ENCODE measurements at regions not wholly inside any gene's neighbourhood (a gene's known extent, or its start where the extent isn't known, plus 50 kb on each side); places are given as distances from the start of the nearest gene placed in this dataset.
"Not testable (repeated sequence)": the region's sequence is repeated elsewhere in the genome, so short reads cannot be mapped to it uniquely, and the experiment has no call there.

DNA sequence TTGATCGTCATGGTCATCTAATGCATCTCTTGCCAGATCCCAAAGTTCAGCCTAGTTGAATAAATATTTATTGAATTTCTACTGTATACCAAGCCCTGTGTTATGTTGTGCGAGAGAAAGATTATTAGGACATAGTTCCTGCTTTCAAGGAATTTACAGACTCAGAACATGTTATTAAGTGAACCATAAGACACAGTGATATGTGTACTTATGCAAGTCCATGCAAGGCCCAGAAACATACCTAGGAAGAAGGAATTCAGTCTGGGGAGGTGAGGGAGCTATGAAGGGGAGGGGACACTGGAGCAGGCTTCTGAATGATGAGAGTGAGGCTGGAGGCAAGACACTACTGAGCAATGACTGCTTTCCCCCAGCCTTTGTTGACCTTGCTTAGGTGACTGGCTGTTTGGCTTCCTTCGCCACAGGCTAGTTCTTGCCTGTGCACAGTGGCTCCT, 81.4 kb downstream of the ACAA2 start:
- Histone ChIP-seq H3K36me3 (ENCODE audit: insufficient read depth, low read length) (no peaks in the 10 kb centered on the region), H3K4me1 (ENCODE audit: control insufficient read depth, insufficient read depth, low read length) (peaks cover 11% of the 10 kb centered on the region), H3K4me3 (ENCODE audit: low read length) (no peak overlapping the region), H3K9ac (ENCODE audit: low read depth, low read length) (no peak overlapping the region), H3K4me2 (ENCODE audit: low read length) (no peak overlapping the region), H3K9me3 (replicated peaks; ENCODE audit: low read length) (no peaks in the 10 kb centered on the region), H3K27me3 (ENCODE audit: control insufficient read depth, insufficient read depth, low read length) (peaks cover 8% of the 10 kb centered on the region)

DNA sequence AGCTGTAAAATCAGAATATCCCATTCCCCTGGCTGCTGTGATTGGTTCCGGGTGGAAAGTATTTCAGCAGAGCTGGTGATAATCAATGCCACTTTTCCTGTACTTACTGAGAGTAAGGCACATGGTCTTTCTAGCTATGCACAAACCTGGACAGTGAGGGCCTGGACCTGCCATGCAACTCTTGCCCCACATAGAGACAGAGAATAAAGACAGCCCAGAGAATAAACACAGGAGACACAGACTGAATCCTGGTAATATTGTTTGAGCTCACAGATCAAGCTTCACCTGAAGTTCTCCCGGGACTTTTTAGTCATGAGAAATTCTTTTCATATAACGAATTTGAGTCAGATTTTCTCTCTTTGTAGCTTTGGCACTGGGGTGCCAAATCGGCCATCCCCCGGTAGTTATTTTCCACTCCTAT, 81.9 kb downstream of the ACAA2 start:
- no peaks in the 10 kb centered on the region for H3K36me3 ChIP-seq (ENCODE audit: insufficient read depth, low read length)
- H3K9ac ChIP-seq (ENCODE audit: low read depth, low read length), result no peak overlapping the region
- H3K4me3 ChIP-seq (ENCODE audit: low read length), result no peak overlapping the region
- H3K27me3 ChIP-seq (ENCODE audit: control insufficient read depth, insufficient read depth, low read length), result peaks cover 8% of the 10 kb centered on the region
- H3K4me1 ChIP-seq (ENCODE audit: control insufficient read depth, insufficient read depth, low read length), result peaks cover 15% of the 10 kb centered on the region
- no peak overlapping the region for H3K4me2 ChIP-seq (ENCODE audit: low read length)
- H3K9me3 ChIP-seq (replicated peaks; ENCODE audit: low read length), result no peaks in the 10 kb centered on the region

DNA sequence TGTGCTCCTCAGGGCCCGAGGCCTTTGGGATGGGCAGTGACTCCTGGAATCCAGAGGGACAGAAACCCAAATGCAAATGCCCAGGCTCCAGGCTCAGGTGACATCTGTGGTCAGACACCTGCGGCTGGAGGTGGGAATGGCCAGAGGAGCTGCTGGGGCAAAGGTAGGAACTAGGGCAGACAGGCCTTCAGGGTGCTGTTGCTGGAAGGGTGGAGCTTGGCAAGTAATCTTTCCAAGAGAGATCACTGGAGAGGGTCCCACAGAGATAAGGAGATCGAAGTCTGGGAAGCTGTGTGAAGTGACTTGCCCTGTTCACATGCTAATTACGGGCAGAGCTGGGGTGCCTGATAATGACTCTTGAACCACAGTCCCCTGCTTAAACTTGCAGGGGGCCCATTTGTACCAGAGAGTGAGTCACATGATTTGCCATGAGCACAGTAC, 82.4 kb downstream of the ACAA2 start:
- H3K4me3 ChIP-seq (ENCODE audit: low read length), result no peak overlapping the region

DNA sequence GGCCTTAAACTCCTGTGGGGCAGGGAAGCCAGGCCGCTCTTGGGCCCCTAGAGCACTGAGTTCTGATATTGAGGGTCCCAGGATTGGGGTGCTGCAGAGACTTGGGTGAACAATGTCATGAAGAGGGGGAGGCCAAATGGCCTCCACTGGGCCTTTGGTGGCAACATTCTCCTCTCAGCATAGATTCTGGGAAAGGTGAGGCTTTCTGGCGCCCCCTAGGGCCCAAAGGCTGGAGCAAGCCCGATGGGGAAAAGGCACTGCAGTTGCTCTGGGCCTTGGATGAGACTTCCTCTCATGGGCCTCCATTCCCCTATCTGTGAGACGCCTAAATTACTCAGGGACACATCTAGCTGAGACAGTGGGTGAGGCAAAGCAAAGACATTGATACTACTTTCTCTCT, 84.8 kb downstream of the ACAA2 start:
- Histone ChIP-seq H3K4me3 (ENCODE audit: low read length) (no peak overlapping the region), H3K4me1 (ENCODE audit: control insufficient read depth, insufficient read depth, low read length) (peaks cover 23% of the 10 kb centered on the region), H3K9ac (ENCODE audit: low read depth, low read length) (no peak overlapping the region), H3K36me3 (ENCODE audit: insufficient read depth, low read length) (no peaks in the 10 kb centered on the region), H3K27me3 (ENCODE audit: control insufficient read depth, insufficient read depth, low read length) (no peaks in the 10 kb centered on the region), H3K4me2 (ENCODE audit: low read length) (no peak overlapping the region), H3K9me3 (replicated peaks; ENCODE audit: low read length) (no peaks in the 10 kb centered on the region)

More for the DNA sequence above, 82.4 kb downstream of the ACAA2 start:
- Histone ChIP-seq H3K9me3 (replicated peaks; ENCODE audit: low read length) (no peaks in the 10 kb centered on the region), H3K4me2 (ENCODE audit: low read length) (no peak overlapping the region), H3K9ac (ENCODE audit: low read depth, low read length) (no peak overlapping the region), H3K27me3 (ENCODE audit: control insufficient read depth, insufficient read depth, low read length) (peaks cover 7% of the 10 kb centered on the region), H3K4me1 (ENCODE audit: control insufficient read depth, insufficient read depth, low read length) (peaks cover 20% of the 10 kb centered on the region), H3K36me3 (ENCODE audit: insufficient read depth, low read length) (no peaks in the 10 kb centered on the region)

DNA sequence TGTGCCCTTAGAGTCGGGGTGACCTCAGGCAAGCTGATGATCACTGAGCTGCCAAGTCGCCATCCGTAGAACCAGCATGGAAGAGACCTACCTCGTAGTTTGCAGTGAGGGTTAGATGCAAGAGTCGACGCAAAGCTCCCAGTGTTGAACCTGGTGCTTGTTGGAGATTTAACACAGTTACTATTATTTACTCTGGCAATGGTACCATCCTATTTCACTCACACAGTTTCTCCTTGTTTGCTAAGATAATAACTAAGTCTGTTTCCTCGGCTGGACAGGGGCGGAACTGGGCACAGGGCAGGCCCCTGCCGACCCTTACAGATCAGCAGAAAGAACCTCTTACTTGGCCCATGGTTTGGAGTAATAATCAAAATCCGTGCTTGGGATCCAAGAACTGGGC, 85.5 kb downstream of the ACAA2 start:
- no peak overlapping the region for H3K4me3 ChIP-seq (ENCODE audit: low read length)
- no peaks in the 10 kb centered on the region for H3K36me3 ChIP-seq (ENCODE audit: insufficient read depth, low read length)

DNA sequence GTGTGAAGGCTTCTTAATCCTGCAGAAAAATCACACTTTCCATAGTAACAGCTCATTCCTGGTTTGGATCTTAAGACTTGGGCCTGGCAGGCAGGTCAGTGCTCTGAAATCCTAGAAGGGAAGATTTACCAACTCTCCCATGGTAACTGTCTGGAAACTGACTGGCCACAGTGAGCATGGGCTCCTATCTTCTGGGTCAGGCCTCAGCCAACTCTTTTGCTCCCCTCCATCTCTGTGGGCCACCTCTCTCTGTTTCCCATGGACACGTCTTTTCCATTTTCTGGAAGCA, 86.7 kb downstream of the ACAA2 start:
- H3K9ac ChIP-seq (ENCODE audit: low read depth, low read length), result peak overlapping the region; percentile 51
- no peaks in the 10 kb centered on the region for H3K9me3 ChIP-seq (replicated peaks; ENCODE audit: low read length)
- H3K36me3 ChIP-seq (ENCODE audit: insufficient read depth, low read length), result no peaks in the 10 kb centered on the region
- peak overlapping the region; percentile 9 for H3K4me3 ChIP-seq (ENCODE audit: low read length)
- H3K4me2 ChIP-seq (ENCODE audit: low read length), result peak overlapping the region; percentile 56
- peaks cover 19% of the 10 kb centered on the region for H3K4me1 ChIP-seq (ENCODE audit: control insufficient read depth, insufficient read depth, low read length)
- H3K27me3 ChIP-seq (ENCODE audit: control insufficient read depth, insufficient read depth, low read length), result no peaks in the 10 kb centered on the region

More for the DNA sequence above, 85.5 kb downstream of the ACAA2 start:
- H3K4me1 ChIP-seq (ENCODE audit: control insufficient read depth, insufficient read depth, low read length), result peaks cover 19% of the 10 kb centered on the region
- no peak overlapping the region for H3K4me2 ChIP-seq (ENCODE audit: low read length)
- H3K27me3 ChIP-seq (ENCODE audit: control insufficient read depth, insufficient read depth, low read length), result no peaks in the 10 kb centered on the region
- no peaks in the 10 kb centered on the region for H3K9me3 ChIP-seq (replicated peaks; ENCODE audit: low read length)
- no peak overlapping the region for H3K9ac ChIP-seq (ENCODE audit: low read depth, low read length)

DNA sequence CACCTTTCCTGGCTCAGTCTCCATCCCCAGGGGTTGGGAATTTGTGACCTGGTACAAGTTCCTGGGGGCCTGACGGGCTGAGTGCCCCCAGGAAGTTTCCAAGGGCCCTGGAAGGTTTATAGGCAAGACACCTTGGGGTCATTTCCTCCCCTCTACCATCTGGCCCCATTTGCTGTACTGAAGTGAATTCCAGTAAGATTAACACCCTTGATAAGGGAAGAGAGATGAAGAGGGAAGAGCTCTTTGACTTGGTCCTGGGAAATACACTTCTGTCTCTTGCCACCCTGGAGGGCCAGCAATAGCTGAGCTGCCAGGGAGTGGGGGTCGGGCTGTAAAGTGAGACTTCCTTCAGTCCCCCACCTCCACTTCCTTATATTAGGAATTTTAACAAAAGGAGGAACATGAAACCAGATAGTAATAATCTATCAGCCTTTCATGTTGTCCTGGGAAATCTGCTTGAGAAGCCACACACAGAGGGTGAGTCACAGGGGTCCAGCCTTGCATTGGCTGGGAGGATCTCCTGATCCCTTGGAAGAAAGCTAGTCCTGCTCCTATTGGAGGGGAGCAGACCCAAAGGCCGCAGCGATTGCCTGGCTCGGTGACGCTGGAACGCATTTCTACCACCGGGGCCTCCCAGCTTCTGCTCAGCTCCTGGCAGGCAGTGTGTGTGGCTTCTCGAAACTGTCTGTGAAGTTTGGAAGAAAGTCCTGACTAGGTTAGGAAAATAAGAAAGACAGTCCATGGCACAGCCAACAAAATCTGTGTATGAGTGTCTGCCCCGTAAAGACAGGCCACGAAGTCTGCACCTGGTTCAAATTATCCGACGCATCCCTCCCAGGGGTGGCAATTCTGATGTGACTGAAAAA, 87.3 kb downstream of the ACAA2 start:
- H3K4me1 ChIP-seq (ENCODE audit: control insufficient read depth, insufficient read depth, low read length), result peaks cover 19% of the 10 kb centered on the region
- H3K9ac ChIP-seq (ENCODE audit: low read depth, low read length), result peak overlapping the region; percentile 51
- no peaks in the 10 kb centered on the region for H3K36me3 ChIP-seq (ENCODE audit: insufficient read depth, low read length)
- H3K4me3 ChIP-seq (ENCODE audit: low read length), result peak overlapping the region; percentile 9
- H3K27me3 ChIP-seq (ENCODE audit: control insufficient read depth, insufficient read depth, low read length), result no peaks in the 10 kb centered on the region
- no peaks in the 10 kb centered on the region for H3K9me3 ChIP-seq (replicated peaks; ENCODE audit: low read length)
- peak overlapping the region; percentile 56 for H3K4me2 ChIP-seq (ENCODE audit: low read length)

DNA sequence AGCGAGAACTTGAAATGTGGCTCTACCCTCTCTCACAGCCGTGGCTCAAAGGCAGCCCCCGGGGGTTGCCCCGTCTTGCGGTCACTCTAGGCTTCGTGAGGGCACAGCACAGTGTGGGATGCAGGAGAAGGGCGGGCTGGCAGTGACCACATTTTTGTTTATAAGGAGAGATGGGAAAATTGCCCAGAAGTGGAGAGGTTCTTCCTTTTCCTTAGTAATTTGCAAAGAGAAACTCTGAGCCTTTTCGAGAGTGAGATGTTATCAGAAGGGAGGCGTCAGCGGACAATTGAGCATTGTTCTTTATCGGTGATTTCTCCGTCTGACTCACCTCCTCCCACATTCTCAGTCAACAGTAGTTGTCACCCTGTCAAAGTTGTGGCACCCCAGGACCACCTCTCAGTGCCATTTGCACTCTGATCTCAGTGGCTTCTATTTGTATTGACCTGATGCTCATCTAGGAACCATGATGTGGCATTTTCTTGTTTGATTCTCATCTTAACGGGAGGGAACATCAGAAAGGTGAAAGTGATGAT, 89.6 kb downstream of the ACAA2 start:
- H3K9ac ChIP-seq (ENCODE audit: low read depth, low read length), result no peak overlapping the region
- no peak overlapping the region for H3K4me3 ChIP-seq (ENCODE audit: low read length)
- no peaks in the 10 kb centered on the region for H3K36me3 ChIP-seq (ENCODE audit: insufficient read depth, low read length)
- H3K27me3 ChIP-seq (ENCODE audit: control insufficient read depth, insufficient read depth, low read length), result no peaks in the 10 kb centered on the region
- H3K4me2 ChIP-seq (ENCODE audit: low read length), result no peak overlapping the region
- peaks cover 12% of the 10 kb centered on the region for H3K4me1 ChIP-seq (ENCODE audit: control insufficient read depth, insufficient read depth, low read length)
- H3K9me3 ChIP-seq (replicated peaks; ENCODE audit: low read length), result no peaks in the 10 kb centered on the region

DNA sequence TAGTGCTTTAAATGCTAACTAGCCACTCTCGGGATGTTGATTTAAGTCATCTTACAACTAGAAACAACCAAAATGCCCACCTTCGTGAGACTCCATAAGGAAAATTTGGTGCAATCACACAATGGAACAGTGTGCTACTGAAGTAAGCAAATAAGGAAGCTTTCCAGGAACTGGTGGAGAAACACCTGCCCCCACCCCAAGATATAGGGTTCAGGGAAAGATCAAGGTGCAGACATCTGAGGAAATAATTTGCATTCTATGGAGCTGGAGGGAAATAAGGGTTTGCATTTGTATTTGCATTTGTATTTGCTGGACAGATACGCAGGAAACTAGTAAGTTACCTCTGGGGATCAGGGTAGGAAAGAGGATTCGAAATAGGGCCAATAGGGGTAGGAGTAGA, 90.9 kb downstream of the ACAA2 start:
- H3K9me3 ChIP-seq (replicated peaks; ENCODE audit: low read length), result no peaks in the 10 kb centered on the region
- no peak overlapping the region for H3K4me3 ChIP-seq (ENCODE audit: low read length)
- no peak overlapping the region for H3K4me2 ChIP-seq (ENCODE audit: low read length)
- H3K27me3 ChIP-seq (ENCODE audit: control insufficient read depth, insufficient read depth, low read length), result no peaks in the 10 kb centered on the region
- H3K4me1 ChIP-seq (ENCODE audit: control insufficient read depth, insufficient read depth, low read length), result peaks cover 12% of the 10 kb centered on the region
- no peak overlapping the region for H3K9ac ChIP-seq (ENCODE audit: low read depth, low read length)
- H3K36me3 ChIP-seq (ENCODE audit: insufficient read depth, low read length), result no peaks in the 10 kb centered on the region

DNA sequence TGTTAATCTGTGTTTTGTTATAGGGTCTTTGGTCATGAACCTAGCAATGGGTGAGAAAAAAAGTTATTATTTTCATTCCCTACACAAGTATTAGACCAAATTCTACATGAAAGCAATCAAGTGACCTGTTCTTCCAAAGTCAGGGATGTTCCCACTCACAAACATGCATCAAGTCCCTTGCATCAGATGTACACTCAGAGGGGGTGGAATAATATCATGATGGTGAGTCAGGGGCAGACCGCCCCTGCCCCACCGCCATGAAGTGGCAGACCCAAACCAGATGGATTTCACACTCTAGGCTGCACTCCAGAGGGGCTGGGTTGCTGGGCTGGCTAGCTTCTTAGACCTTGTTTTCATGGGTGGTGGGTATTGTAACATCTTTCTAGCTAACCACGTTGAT, 91.4 kb downstream of the ACAA2 start:
- H3K27me3 ChIP-seq (ENCODE audit: control insufficient read depth, insufficient read depth, low read length), result no peaks in the 10 kb centered on the region
- no peaks in the 10 kb centered on the region for H3K9me3 ChIP-seq (replicated peaks; ENCODE audit: low read length)
- peaks cover 12% of the 10 kb centered on the region for H3K4me1 ChIP-seq (ENCODE audit: control insufficient read depth, insufficient read depth, low read length)
- H3K4me2 ChIP-seq (ENCODE audit: low read length), result no peak overlapping the region
- no peak overlapping the region for H3K9ac ChIP-seq (ENCODE audit: low read depth, low read length)
- H3K4me3 ChIP-seq (ENCODE audit: low read length), result no peak overlapping the region
- no peaks in the 10 kb centered on the region for H3K36me3 ChIP-seq (ENCODE audit: insufficient read depth, low read length)

DNA sequence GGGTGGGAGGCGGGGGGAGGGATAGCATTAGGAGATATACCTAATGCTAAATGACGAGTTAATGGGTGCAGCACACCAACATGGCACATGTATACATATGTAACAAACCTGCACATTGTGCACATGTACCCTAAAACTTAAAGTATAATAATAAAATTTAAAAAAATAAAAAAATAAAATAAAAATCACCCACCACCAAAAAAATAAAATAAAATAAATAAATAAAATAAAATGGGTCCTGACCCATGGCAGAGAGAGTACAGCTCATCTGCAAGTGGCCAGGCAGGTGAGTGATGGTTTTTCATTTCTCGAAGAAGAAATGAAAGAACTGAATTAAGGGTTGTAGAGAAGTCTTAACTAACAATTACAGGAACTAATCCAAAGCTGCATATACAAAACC, 92.4 kb downstream of the ACAA2 start:
- H3K4me1 ChIP-seq (ENCODE audit: control insufficient read depth, insufficient read depth, low read length); H3K27me3 ChIP-seq (ENCODE audit: control insufficient read depth, insufficient read depth, low read length); H3K36me3 ChIP-seq (ENCODE audit: insufficient read depth, low read length); H3K4me2 ChIP-seq (ENCODE audit: low read length); H3K9me3 ChIP-seq (replicated peaks; ENCODE audit: low read length); H3K4me3 ChIP-seq (ENCODE audit: low read length); H3K9ac ChIP-seq (ENCODE audit: low read depth, low read length): not testable (repeated sequence)

DNA sequence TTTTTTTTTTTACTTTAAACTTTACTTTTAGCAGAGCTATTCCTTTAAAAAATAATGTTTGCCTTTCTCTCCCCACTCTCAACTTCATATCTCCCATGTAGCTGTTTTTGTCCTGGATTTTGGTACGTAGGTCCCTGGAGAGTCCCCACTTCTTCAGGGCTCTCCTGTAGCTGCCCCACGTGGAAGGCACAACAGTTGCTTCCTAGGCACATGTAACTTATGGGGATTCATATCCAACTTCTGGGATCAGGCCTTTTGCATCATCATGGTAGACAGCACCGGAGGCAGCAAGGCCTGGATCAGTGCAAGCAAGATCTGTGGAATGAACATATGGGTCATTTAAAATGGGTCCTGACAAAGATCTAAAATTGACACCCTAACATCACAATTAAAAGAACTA, 95.7 kb downstream of the ACAA2 start:
- H3K9me3 ChIP-seq (replicated peaks; ENCODE audit: low read length), result no peaks in the 10 kb centered on the region
- no peaks in the 10 kb centered on the region for H3K36me3 ChIP-seq (ENCODE audit: insufficient read depth, low read length)
- no peak overlapping the region for H3K4me3 ChIP-seq (ENCODE audit: low read length)
- no peaks in the 10 kb centered on the region for H3K27me3 ChIP-seq (ENCODE audit: control insufficient read depth, insufficient read depth, low read length)
- no peak overlapping the region for H3K9ac ChIP-seq (ENCODE audit: low read depth, low read length)
- H3K4me1 ChIP-seq (ENCODE audit: control insufficient read depth, insufficient read depth, low read length), result no peaks in the 10 kb centered on the region
- H3K4me2 ChIP-seq (ENCODE audit: low read length), result no peak overlapping the region
